ENCODE measurements at regions not wholly inside any gene's neighbourhood (a gene's known extent, or its start where the extent isn't known, plus 50 kb on each side); places are given as distances from the start of the nearest gene placed in this dataset.

GRCh38 chr10:2825841-2826240 is 241.5 kb upstream of the PFKP start:
- no peak overlapping the region for H3K4me3 ChIP-seq
- peaks cover 11% of the 10 kb centered on the region for H3K9me3 ChIP-seq (replicated peaks)
- no peaks in the 10 kb centered on the region for H3K4me1 ChIP-seq
- DNase-seq = no peak
- TF ChIP-seq, protein P1, sequence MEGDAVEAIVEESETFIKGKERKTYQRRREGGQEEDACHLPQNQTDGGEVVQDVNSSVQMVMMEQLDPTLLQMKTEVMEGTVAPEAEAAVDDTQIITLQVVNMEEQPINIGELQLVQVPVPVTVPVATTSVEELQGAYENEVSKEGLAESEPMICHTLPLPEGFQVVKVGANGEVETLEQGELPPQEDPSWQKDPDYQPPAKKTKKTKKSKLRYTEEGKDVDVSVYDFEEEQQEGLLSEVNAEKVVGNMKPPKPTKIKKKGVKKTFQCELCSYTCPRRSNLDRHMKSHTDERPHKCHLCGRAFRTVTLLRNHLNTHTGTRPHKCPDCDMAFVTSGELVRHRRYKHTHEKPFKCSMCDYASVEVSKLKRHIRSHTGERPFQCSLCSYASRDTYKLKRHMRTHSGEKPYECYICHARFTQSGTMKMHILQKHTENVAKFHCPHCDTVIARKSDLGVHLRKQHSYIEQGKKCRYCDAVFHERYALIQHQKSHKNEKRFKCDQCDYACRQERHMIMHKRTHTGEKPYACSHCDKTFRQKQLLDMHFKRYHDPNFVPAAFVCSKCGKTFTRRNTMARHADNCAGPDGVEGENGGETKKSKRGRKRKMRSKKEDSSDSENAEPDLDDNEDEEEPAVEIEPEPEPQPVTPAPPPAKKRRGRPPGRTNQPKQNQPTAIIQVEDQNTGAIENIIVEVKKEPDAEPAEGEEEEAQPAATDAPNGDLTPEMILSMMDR (IDR thresholded peaks at IDR 0.05; ENCODE audit: borderline replicate concordance) = no peak
- H3K27ac ChIP-seq (replicated peaks) = no peak overlapping the region
- H3K36me3 ChIP-seq = no peaks in the 10 kb centered on the region
- peaks cover 57% of the 10 kb centered on the region for H3K27me3 ChIP-seq (ENCODE audit: low read depth)
- intact Hi-C loops (cut with micrococcal nuclease) = no loop called here

DNA sequence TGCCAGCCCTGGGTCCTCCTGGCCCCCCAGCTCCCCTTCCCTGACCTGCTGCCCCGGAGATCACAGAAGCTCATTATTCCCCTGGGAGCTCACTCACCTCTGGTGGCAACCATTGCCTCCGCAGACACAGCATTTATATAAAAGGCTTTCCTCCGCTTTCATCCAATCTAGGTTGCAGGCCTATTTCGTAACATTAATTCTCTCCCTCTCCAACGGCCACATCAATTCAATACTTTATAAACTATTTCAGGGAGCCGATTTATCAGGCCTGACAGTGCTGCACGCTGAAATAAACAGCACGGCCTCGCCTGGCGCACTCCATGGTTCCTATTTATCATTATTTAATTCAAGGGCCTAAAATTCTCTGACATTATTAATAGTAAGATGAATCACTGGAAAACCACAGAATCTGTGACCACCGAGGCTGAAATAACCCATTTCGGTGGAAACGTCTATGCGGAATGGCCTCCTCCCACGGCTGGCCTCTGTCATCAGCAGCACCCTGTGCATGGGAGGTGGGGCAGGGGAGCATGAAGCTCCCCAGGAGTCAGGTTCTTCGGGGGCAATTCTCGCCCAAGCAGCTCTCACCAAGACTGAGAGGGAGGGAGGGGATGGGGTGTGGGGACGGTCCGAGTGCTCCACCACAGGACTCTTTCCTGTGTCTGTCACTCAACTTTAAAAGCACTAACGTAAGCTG is 249.3 kb upstream of the PFKP start:
- no peak for DNase-seq
- no peak overlapping the region for H3K4me3 ChIP-seq
- intact Hi-C loops (cut with micrococcal nuclease) = no loop called here
- no peaks in the 10 kb centered on the region for H3K36me3 ChIP-seq
- H3K9me3 ChIP-seq (replicated peaks) = no peaks in the 10 kb centered on the region
- H3K4me1 ChIP-seq = no peaks in the 10 kb centered on the region
- no peak overlapping the region for H3K27ac ChIP-seq (replicated peaks)
- H3K27me3 ChIP-seq (ENCODE audit: low read depth) = peaks cover 12% of the 10 kb centered on the region
- TF ChIP-seq, protein P1 (IDR thresholded peaks at IDR 0.05; ENCODE audit: borderline replicate concordance) = no peak

DNA sequence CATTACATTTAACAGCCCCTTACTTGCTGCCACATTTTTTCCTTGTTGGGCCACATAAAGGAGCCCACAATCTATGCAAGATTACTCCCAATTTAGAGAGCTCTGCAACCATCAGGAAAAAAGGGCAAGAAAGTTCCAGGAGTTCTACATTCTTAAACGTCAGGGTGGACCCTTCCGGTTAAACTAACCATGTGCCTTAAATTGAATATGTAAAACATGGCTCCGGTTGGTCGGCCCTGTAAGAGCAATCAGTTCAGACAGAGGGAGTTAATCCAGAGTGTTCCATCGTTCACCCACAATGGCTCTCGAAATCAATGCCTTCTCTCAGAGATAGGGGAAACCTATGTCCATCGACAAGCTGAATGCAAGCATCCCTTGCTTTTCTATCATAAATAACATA is 253.7 kb upstream of the PFKP start:
- no peak overlapping the region for H3K27ac ChIP-seq (replicated peaks)
- no peak overlapping the region for H3K4me3 ChIP-seq
- intact Hi-C loops (cut with micrococcal nuclease) = no loop called here
- no peaks in the 10 kb centered on the region for H3K9me3 ChIP-seq (replicated peaks)
- H3K4me1 ChIP-seq = no peaks in the 10 kb centered on the region
- TF ChIP-seq, protein P1 (IDR thresholded peaks at IDR 0.05; ENCODE audit: borderline replicate concordance) = no peak
- H3K27me3 ChIP-seq (ENCODE audit: low read depth) = peaks cover 10% of the 10 kb centered on the region
- DNase-seq = no peak
- no peaks in the 10 kb centered on the region for H3K36me3 ChIP-seq

GRCh38 chr10:2813286-2813685 is 254.1 kb upstream of the PFKP start:
- intact Hi-C loops (cut with micrococcal nuclease) = no loop called here
- Histone ChIP-seq H3K27ac (replicated peaks) (no peak overlapping the region), H3K4me3 (no peak overlapping the region), H3K9me3 (replicated peaks) (no peaks in the 10 kb centered on the region), H3K4me1 (no peaks in the 10 kb centered on the region), H3K27me3 (ENCODE audit: low read depth) (peaks cover 10% of the 10 kb centered on the region), H3K36me3 (no peaks in the 10 kb centered on the region)
- DNase-seq = no peak
- TF ChIP-seq, protein P1 (IDR thresholded peaks at IDR 0.05; ENCODE audit: borderline replicate concordance) = no peak

DNA sequence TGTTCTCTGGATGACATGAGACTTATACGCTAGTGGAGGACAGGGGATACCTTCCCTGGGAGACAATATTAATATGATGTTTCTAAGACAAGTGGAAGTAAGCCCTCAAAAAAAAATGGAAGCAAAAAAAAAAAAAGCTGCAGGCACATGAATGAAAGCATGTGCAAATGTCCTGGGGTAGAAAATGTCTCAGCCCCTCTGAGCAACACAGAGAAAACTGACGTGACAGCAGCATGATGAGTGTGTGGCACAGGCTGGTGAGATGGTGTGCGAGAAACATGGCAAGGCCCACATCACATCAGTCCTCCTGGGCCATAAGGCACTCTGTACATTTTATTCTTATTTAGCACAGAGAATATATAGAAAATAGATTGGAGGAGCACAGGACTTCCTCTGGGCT is 254.7 kb upstream of the PFKP start:
- Histone ChIP-seq H3K36me3 (no peaks in the 10 kb centered on the region), H3K4me3 (no peak overlapping the region), H3K27me3 (ENCODE audit: low read depth) (peaks cover 10% of the 10 kb centered on the region), H3K9me3 (replicated peaks) (no peaks in the 10 kb centered on the region), H3K4me1 (no peaks in the 10 kb centered on the region), H3K27ac (replicated peaks) (no peak overlapping the region)
- TF ChIP-seq, protein P1 (IDR thresholded peaks at IDR 0.05; ENCODE audit: borderline replicate concordance) = no peak
- DNase-seq = no peak
- intact Hi-C loops (cut with micrococcal nuclease) = no loop called here

Data from left ventricle myocardium inferior (tissue), 1 donor.